Colon (tissue), 2 donors: ENCODE measurements at regions not wholly inside any gene's neighbourhood (a gene's known extent, or its start where the extent isn't known, plus 50 kb on each side); places are given as distances from the start of the nearest gene placed in this dataset.

Source experiments
- FAIRE-seq: peaks from 2 replicates; lab custom pipeline; 2012; peaks lifted over from hg19 to GRCh38; lab: Jason Lieb, UNC
- donor health status: control.
- donor health status: control.

DNA sequence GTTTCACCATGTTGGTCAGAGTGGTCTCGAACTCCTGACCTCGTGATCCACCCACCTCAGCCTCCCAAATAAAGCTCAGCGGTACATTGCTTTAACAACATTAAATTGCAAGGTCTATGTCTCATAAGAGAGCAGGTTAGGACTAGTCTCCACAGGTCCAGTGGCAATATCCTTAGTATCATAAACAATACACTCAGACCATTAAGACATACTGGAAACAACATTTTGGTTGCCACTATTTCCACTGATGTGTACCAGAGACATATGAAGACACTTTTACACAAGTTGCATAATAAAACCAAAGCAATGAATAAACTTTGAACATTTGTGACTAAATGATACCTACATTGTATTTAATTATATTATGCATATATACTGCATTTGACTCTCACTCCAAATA is 1130.0 kb downstream of the TSN start:
- FAIRE-seq, result no peak

GRCh38 chr2:122886479-122887145 is 1131.2 kb downstream of the TSN start:
- no peak for FAIRE-seq

DNA sequence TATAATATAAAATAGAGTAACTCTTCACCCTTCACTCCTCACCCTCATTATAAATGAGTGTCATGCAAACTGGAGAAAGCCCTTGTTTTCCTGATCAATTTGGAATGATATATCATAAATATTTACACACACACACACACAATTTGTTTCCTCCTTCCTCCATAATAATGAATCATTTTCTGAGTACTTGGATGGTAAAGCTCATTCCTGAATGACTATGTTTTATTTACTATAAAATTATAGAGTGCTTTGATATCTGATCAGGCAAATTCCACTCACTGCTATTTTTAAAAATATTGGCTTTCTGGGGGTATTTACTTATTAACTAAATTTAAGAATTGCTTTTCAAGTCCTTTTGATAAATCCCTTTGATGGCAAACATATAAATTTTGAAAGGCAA is 1125.5 kb upstream of the CNTNAP5 start:
- no peak for FAIRE-seq

GRCh38 chr2:122905431-122905830 is 1119.7 kb upstream of the CNTNAP5 start:
- FAIRE-seq, result no peak

DNA sequence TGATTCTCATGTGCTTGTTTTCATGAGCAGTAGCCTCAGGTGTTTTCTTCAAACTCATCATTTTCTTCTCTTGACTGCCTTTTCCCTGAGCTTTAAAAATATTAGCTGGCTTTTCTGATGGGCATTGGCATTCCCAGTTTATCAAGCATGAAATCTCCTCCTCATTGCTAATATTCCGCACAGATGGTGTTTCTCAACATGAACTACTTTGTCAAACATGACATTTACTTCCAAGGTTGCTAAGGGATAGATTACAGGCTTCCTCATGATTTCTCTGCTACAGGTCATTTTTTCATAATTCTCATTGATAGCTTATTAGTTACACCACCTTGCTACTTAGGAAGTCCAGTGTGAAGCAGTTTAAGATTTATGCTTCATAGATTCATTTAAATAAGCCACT is 1116.9 kb upstream of the CNTNAP5 start:
- FAIRE-seq, result no peak

DNA sequence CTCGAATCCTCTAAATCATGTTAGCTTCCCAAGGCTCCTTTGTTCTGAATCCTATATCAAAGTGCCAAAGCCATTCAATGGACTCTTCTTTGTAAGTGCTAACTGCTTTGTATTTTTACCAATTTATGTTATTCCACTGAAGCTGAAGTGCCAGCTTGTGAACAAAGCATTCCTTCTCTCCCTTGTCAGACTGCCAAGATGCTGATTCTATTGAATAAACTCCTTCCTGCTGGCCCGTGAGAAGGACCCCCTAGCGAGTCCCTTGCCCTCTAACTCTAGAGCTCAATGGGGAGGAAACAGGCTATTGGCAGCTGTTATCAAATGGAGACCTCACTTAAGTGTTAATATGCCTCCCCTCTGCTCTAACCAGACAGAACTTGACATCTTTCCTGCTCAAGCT is 1097.9 kb upstream of the CNTNAP5 start:
- no peak for FAIRE-seq

- FAIRE-seq, result no peak
Observed at GRCh38 chr2:122927710-122928557, 1097.2 kb upstream of the CNTNAP5 start.

DNA sequence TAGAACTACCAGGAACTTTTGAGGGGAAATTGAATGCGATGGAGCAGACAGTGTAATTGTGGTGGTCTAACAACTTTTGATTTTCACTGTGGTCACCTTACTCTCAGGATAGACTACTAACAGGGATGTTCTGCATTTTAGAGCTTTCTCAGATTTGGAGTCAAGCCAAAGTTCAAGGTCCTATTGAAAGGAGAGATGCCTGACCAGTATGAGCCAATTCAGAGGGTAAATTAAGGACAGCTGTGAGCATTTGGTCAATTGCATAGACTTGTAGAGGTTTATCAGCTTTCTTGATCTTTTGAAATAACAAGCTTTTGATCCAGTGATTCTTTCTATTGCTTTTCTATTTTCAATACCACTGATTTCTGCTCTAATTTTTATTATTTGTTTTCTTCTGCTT is 1095.7 kb upstream of the CNTNAP5 start:
- no peak for FAIRE-seq

DNA sequence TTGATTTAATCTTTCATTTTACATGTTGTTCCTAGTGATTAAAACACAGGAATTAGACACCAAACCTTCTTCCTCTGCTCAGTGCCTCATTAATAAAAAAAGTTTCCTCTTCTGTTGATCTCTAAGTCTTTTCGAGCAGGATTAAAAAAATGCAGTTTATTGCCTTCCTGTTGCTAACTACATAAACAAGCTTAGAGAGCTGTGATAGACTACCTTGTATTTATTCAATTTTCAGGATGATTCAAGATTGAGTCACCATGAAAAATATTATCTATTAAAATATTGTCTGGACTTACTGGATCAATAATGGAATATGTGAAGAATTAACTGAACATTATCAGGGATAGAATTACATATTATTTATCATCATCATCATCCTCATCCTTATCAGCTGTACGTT is 1089.6 kb upstream of the CNTNAP5 start:
- FAIRE-seq, result no peak

- FAIRE-seq, result no peak
Observed at GRCh38 chr2:122939796-122940195, 1085.3 kb upstream of the CNTNAP5 start.

GRCh38 chr2:122949523-122949922 is 1075.6 kb upstream of the CNTNAP5 start:
- FAIRE-seq, result no peak

DNA sequence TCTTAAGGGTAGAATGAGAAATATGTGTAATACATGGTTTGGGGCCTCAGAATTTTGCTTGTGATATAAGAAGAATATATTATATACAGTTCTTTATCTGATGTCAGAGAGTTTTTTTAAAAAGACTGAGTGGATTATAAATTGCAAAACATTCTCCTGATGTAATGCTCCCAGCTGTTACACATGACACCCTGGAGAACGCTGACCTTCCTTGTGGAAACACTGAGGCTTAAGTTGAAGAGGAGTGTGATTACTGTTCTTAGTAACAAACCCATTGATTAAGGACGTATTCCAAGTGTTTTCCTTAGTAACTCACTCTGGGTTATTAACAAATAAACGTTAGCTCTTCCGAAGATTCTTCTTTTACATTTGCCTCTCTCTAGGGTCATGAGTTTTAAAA is 1069.3 kb upstream of the CNTNAP5 start:
- FAIRE-seq, result no peak

GRCh38 chr2:122960759-122961641 is 1064.1 kb upstream of the CNTNAP5 start:
- FAIRE-seq, result no peak

DNA sequence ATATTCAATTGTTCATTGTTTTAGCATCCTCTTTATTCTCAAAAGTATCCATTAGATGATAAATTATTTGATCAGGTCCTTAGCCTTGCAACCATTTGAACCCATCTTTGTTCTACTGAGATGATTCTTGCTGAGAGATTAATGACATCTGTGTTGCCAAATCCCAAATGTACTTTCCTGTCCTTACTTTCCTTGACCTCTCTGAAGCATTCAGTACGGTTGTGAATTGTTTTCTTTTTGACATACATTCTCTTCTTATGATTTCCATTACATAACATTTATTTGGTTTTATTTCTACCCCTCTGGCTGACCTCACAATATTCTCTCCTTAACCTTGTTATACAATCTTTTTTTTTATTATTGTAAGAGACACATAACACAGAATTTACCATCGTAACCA is 1058.6 kb upstream of the CNTNAP5 start:
- FAIRE-seq, result no peak

DNA sequence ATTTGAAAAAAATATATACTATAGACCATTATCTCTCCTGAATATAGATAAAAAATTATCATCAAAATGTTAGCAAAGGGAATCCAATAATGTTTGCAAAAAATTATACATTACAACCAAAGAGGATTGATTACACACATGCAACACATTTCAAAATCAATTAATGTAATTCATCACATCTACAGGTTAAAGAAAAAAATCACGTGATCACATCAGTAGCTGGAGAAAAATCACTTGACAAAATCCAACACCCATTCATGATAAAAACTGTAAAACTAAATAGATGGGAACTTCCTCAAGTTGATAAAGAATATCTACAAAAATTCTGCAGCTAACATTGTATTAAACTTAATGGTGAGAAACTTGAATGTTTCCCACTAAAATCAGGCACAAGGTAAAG is 1047.5 kb upstream of the CNTNAP5 start:
- FAIRE-seq, result no peak

GRCh38 chr2:122980671-122981070 is 1044.4 kb upstream of the CNTNAP5 start:
- FAIRE-seq, result no peak

DNA sequence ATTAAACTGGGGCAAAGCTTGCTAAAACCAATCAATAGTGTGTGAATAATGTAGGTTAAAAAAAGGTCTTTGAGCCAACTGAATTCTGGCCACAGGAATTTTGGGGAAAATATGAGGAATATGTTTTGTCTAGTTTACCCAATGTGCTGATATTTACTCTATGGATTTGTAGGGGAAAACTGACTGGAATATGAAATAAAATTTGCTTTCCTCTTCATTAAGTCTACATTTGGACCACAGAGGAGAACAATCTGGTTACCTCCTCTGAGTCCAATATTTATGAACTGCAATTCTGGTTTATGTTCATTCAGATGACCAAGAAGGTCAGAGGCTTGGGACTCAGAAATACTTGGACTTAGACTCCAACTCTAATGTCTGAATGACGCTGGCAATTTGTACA is 1042.2 kb upstream of the CNTNAP5 start:
- no peak for FAIRE-seq

- no peak for FAIRE-seq
Observed at GRCh38 chr2:122988395-122989221, 1036.5 kb upstream of the CNTNAP5 start.

DNA sequence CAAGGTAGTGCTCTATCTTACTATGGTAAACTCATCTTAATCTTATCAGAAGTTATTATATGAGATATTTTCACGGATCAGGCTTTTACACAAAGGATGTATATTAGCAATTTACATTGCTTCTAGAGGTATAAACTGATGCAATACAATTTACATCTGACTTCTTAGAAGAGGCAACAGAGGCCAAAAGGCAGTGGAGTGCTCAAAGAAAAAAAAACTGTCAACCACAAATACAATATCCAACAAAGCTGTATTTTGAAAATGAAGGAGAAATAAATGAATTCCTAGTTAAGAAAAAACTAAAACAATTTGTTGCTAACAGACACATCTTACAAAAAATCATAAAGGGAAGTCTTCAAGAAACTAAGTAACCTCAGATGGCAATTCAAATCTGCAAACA is 1031.5 kb upstream of the CNTNAP5 start:
- no peak for FAIRE-seq

DNA sequence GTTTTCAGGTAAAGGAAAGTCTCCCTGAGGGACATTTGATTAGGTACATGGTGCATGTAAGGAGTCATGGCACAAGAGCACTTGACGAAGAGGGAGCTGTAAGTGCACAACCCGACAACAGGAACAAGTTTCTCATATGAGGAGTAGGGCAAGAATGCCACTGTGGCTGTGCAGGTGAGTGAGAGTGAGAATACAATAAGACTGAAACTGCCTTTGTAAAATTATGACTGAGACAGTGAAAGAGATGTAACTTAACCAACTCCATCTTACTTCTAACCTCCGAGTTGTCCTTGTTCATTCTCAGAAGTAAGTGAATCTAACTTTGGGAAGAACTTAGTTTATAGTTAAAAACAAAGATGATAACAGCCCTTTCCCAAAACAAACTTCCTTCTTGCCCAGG is 1025.8 kb upstream of the CNTNAP5 start:
- FAIRE-seq, result no peak

DNA sequence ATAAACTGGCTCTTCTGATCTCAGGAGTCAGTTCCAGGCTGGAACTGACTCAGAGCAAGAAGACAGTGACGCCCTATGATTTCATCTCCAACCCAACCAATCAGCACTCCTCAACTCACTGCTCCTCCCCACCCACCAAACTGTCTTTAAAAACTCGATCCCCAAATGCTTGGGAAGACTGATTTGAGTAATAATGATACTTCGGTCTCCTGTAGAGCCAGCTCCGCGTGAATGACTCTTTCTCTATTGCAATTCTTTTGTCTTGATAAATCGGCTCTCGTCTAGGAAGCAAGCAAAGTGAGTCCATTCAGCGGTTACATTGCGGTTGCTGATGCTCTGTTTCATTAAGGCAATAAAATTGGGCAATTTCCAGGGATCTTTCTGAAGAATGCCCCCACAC is 1025.3 kb upstream of the CNTNAP5 start:
- FAIRE-seq, result no peak

DNA sequence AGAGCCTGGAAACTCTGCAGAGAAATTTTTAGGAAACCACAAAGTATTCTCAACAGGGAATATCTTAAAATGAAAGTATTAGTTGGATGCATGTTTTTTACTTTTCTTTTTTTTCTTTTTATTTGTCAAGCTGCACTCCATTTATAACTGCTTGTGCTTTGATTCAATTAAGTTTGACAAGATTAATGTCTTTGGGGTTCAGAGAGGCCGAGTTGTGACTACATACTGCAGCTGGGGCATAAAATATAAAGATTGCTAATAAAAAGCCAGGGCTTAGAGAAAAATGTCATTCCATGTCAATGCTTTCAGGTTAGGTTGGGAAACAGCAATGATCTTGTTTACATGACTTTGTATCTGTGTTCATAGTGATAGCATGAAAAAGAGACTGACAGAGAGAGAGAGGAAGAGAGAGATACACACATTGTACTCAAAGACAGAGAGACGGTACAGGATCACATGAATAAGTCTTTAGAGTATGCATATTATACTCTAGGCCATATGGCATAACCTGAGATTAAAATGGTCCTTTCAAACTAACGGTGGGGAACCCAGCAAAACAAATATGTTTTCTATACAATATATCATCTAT is 1022.3 kb upstream of the CNTNAP5 start:
- FAIRE-seq, result no peak
